GM21367 (cell line): ENCODE measurements at regions not wholly inside any gene's neighbourhood (a gene's known extent, or its start where the extent isn't known, plus 50 kb on each side); places are given as distances from the start of the nearest gene placed in this dataset.
"Not testable (repeated sequence)": the region's sequence is repeated elsewhere in the genome, so short reads cannot be mapped to it uniquely, and the experiment has no call there.

Experiments used
- ATAC-seq: cut with Tn5 transposase; IDR thresholded peaks from one replicate; pipeline ENCODE4 v1.9.1; 2021; ENCODE audit not compliant: unreplicated experiment

- ATAC-seq: no peak
Observed at GRCh38 chr5:62142351-62142750, 163.7 kb upstream of the KIF2A start.

DNA sequence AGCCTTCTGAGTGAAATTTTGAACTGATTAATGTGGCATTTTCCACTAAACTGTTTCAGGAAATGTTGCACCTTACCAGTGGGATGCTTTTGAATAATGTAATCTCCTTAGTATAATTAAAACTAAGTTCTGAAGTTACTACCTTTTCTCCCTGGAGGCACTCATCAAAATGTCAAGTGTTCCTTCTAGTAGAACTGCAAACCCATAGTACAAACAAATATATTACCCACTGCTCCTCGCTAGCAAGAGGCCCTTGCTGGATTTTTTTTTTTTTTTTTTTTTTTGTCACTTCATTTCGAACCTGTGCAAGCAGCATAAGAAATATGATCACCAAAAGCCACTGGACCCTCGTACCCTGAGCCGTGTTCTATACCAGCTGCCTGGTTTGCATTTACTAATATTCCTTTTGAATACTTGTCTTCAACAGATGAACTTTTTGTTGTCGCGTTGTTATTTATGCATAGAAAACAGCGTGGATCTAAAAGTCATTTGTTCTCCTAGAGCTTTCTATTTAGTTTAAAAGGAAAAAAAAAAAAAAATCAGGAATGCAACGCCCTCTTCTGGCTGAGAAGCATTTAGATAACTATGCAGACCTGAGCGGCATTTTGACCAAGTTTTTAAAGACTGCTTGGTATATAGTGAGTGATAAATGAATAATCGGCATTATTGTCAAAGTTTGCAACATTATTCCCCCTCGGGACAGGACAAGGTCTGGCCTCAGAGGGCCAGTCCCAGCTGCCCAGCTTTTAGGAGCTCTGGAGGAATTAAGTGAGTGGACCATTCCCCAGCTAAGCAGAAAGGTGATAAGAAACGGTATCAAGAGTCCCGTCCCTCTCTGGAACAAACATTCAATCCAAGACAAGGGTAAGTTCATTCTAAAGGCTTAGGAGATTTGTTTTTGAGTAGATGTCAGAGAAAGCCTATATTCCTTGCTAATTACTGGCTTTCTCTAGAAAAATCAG lies 162.5 kb upstream of the KIF2A start:
- ATAC-seq: no peak

GRCh38 chr5:62144401-62145022 lies 161.5 kb upstream of the KIF2A start:
- ATAC-seq: no peak

GRCh38 chr5:62149879-62150278 lies 156.1 kb upstream of the KIF2A start:
- no peak for ATAC-seq

DNA sequence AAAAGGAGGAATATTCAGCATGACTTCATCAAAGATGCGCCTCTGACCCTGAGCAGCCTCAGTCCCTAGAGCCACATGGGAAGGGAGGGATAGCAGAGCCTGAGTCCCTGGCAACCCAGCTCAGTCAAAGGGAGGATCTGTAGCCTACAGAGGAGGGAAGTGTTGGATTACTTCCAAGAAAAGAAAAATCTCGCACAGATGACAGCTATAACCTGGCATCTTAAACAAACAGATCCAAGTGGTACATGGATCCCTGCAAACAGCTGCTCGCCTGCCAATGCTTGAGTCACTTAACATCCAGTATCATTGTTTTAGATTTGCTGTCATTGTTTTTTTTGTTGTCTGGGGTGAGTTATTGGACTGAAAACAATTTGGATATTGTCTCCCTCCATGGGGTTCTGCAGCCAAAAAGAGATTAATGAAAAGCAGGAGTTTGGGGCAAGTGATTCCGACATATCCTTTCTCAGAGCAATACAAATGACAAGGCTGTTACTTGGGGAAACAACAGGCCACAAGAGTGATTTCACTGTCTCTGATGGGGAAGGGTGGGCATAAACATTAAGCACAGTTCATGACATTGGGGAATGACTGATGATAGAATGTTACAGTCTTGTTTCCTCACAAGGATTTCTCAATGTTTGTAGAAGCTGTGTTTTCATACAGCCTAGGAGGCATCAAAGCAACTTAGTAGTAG lies 153.5 kb upstream of the KIF2A start:
- no peak for ATAC-seq

DNA sequence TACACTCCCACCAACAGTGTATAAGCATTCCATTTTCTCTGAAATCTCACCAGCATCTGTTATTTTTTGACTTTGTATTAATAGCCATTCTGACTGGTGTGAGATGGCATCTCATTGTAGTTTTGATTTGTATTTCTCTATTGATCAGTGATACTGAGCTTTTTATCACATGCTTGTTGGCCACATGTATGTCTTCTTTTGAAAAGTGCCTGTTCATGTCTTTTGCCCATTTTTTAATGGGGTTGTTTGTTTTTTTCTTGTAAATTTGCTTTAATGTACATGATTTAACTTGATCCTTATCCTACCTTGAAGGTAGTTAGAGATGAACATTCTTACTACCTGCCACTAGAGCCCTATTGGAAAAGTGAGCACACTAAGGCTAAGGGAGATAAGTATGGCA lies 151.2 kb upstream of the KIF2A start:
- no peak for ATAC-seq

DNA sequence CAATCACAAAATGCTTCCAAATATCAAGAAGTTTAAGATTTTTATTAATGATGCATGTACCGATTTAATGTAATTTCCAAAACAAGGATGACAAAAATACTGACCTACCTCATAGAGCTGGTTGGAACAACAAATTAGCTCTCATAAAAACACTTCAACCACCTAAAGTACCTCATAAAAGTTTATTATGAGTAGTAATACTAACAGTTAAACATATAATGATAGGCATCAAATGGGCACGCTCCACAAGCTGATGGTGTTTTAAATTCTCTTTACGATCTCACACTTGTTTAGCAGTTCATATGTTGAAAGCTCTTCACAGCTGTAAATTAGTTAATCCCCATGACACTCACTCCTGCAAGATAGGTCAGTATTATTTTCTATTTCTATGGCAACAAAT lies 150.0 kb upstream of the KIF2A start:
- ATAC-seq: no peak

- ATAC-seq: no peak
Observed at GRCh38 chr5:62167561-62168057, 138.4 kb upstream of the KIF2A start.

DNA sequence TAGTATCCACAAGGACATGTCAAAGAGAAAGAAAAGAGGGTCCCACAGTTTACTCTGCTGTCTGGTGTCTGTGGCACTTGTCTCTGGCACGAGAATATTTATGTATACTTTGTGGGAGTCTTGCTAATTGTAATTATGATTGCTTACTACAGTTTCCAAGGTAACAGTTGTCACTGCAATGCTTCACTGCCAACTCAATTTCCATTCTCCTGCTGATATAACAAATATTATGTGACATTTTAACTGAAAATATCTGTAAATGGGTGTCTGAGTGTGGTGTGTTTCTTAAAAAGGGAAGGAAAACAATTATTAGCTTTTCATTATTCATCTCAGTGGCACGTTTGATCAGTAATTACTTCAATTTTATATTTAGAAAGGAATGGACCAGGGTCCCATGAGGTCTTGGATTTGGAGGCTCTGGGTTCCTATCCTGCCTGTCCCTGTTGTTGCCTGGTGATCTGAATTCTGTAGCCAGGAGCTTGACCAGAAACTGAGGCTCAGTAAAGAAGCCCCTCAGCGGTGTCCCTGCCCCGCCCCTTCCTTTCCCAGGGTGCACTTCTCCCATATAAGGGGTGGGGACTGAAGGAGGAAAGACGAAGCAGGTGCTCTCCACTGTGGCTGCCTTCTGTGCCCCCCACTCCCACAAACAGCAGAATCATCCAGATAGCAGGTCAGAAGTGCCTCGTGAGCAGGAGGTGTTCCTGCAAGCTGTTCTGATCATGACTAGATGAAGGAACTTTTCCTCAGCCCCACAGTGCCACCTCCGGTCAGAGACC lies 137.3 kb upstream of the KIF2A start:
- no peak for ATAC-seq

- no peak for ATAC-seq
Observed at GRCh38 chr5:62178258-62178657, 127.7 kb upstream of the KIF2A start.

DNA sequence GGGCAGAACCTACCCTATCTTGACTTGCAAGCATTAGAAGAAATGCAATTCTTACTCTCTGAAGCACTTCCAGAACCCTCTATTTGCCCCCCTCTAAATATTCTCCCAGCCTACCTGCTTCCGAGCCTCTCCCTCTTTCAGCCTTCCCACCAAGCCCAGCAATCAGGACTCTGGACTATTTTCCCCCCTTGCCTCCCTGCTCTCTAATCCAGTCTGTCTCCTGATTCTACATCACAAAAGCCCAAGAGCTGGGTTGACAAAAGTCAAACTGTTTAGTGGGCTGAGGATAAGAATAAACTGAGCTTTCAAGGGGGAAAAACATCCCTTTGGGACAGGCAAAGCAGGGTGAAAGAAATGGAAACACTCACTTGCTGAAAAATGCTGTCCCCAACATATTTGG lies 123.2 kb upstream of the KIF2A start:
- no peak for ATAC-seq

- no peak for ATAC-seq
Observed at GRCh38 chr5:62183727-62184126, 122.3 kb upstream of the KIF2A start.

DNA sequence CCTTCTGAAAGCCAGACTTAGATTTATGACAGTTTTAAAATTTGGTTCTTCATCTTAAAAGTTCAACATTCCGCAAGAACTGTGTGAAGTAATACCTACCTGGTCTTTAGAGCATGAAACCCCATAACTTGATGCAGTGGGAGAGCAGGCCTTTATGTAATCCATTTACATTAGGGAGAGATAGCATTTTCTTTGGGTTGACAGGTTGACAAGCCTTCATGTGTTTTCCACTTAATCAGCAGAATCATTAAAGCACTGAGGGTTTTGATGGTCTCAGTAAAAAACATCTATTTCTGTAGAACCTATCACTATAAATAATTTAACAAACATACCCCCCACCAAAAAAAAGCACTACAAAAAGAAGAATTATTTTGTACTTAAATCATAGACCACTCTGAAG lies 121.6 kb upstream of the KIF2A start:
- ATAC-seq: no peak

DNA sequence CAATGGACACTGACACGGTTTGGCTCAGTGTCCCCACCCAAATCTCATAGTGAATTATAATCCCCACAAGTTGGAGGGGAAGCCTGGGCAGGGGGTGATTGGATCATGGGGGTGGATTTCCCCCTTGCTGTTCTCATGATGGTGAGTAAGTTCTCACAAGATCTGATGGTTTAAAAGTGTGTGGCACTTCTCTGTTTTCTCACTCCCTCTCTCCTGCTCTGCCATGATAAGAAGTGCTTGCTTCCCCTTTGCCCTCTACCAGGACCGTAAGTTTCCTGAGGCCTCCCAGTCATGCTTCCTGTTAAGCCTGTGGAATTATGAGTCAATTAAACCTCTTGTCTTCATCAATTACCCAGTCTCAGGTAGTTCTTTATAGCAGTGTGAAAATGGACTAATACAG lies 115.8 kb upstream of the KIF2A start:
- no peak for ATAC-seq

GRCh38 chr5:62190931-62191330 lies 115.1 kb upstream of the KIF2A start:
- no peak for ATAC-seq

- no peak for ATAC-seq
Observed at GRCh38 chr5:62192958-62193357, 113.0 kb upstream of the KIF2A start.

GRCh38 chr5:62196532-62196931 lies 109.5 kb upstream of the KIF2A start:
- not testable (repeated sequence) for ATAC-seq

GRCh38 chr5:62197697-62198096 lies 108.3 kb upstream of the KIF2A start:
- ATAC-seq: no peak

DNA sequence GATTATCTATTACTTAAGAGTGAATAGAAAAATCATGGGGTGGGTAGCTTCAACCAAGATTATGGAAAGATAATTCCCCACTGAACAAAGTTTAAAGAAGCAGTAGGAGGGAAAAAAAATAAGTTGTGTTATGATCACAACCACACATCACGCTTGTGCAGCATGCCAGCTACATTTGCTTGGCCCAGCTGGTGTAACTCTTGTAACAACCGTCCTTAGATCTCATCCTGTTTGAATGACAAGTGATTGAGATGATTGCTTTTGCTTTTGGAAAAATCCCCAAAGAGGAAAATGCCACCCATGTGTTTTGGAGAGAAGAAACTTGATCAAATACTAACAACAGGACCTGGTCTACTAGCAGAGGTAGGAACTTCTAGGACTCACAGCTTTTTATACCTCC lies 107.6 kb upstream of the KIF2A start:
- ATAC-seq: no peak

- no peak for ATAC-seq
Observed at GRCh38 chr5:62199792-62200716, 106.0 kb upstream of the KIF2A start.
